ENCODE measurements at regions not wholly inside any gene's neighbourhood (a gene's known extent, or its start where the extent isn't known, plus 50 kb on each side); places are given as distances from the start of the nearest gene placed in this dataset.

- TF ChIP-seq POLR2AphosphoS5 (IDR thresholded peaks at IDR 0.05) (no peak), EP300 (IDR thresholded peaks at IDR 0.05) (no peak), POLR2A (IDR thresholded peaks at IDR 0.05; ENCODE audit: low read depth) (no peak)
Measured at GRCh38 chr7:68839014-68839413, 759.3 kb upstream of the AUTS2 start.

All from esophagus muscularis mucosa (tissue), 3 donors.